HG03558 (cell line): ENCODE measurements at regions not wholly inside any gene's neighbourhood (a gene's known extent, or its start where the extent isn't known, plus 50 kb on each side); places are given as distances from the start of the nearest gene placed in this dataset.

Experiments used
- ATAC-seq: cut with Tn5 transposase; IDR thresholded peaks from one replicate; pipeline ENCODE4 v1.9.1; 2021; ENCODE audit warnings: moderate number of reproducible peaks; ENCODE audit not compliant: unreplicated experiment; ENCODE audit errors: extremely low read depth

DNA sequence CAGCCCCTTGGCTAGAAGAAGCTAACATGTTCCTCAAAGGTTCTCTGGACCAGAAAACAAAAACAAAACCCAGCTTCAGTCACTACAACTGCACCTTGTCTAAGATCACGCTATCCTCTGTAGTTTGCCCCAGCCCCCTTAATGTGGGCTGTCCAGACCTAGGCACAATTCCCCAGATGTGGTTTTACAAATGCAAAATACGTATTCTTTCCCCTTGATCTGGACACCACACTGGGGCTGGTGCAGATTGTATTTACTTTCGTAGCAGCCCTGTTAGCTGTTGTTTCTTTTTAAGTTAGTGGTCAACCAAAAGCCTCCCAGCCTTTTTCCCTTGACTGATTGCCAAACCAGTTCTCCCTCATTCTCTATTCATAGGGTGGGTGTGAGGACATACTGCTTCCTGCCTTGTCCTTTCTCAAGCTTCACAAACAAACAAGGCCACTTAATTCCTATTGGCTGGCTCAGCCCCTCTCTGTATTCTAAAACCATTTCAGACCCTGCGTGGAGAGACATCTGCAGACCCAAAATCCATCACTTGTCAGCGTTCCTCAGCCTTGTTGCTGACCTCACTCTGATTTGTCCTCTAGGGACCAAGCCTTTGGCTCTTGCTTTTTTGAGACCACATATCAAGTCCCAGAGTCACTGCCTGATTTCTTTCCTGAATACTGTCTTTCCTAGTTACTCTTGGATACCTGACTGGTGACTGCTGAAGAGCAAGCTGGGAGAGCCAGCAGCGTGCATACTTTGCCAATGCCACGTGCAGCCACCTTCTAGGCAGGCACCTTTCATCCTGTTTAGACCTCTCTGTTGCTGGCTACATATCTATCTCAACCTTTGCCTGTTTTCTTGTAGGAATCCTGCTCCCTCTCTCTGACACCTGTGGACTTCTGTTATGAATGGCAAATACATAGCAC is 96.4 kb upstream of the RAB3GAP2 start:
- no peak for ATAC-seq

DNA sequence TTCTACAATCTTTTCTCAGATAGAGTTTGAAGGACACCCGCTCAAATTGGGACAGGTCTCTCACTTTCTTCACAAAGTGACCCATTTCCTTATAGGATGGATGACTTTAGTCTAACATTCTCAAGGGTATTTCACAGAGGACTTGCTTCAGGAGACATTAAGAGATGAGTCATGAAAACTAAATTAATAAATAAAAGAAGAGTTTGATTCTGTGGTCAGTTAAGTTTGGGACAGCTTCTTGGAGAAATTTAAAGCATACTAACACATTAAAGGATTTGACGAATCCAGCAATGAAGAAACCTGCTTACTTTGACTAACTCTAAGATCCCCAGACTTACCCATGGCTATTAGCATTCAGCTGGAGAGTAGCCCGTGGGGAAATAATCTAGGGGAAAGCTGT is 95.6 kb upstream of the RAB3GAP2 start:
- ATAC-seq: no peak

DNA sequence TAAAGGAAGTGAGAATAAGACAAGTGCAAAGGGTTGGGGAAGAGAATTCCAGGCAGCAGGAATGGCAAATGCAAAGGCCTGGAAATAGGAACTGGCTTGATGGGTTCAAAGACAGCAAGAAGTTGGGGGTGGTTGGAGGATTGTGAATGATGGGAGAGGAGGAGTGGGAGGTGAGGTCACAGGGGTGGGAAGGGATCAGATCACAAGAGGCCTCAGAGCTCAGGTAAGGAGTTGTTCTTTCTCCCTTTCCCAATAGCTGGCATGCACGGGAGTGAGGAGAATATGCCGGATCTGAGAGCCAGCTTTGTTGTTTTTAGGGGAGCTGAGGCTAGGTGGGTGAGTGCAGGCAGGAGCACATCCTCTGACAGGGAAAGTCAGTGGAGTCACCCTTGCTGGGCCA is 94.0 kb upstream of the RAB3GAP2 start:
- no peak for ATAC-seq

DNA sequence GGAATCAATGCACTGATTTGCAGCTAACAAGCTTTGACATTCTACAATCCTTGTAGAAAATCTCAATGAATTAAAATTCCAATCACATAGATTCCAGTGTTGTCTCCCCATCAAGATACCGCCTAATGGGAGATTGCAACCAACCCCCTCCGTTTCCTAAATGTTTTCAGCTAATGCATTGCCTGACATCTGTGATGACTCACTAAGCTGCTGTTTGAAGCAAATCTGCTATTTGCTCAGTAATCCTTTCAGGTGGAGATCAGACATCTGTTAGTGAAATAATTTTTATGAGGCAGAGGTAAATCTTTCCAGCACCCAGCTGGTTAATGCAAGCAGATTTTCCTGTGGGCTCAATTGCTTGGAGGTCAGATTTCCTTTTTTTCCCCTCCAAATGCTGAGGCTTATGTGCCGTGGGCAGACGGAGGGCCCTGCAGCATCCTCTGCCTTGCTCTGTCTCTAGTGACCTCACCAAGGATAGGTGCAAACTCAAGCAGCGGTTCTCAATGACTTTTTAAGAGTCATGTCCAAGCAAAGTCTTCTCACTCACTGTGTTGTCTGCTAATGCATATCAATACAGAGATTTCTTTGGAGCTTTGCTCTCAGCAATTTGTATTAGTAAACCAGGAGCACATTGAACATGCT is 91.1 kb upstream of the RAB3GAP2 start:
- no peak for ATAC-seq

DNA sequence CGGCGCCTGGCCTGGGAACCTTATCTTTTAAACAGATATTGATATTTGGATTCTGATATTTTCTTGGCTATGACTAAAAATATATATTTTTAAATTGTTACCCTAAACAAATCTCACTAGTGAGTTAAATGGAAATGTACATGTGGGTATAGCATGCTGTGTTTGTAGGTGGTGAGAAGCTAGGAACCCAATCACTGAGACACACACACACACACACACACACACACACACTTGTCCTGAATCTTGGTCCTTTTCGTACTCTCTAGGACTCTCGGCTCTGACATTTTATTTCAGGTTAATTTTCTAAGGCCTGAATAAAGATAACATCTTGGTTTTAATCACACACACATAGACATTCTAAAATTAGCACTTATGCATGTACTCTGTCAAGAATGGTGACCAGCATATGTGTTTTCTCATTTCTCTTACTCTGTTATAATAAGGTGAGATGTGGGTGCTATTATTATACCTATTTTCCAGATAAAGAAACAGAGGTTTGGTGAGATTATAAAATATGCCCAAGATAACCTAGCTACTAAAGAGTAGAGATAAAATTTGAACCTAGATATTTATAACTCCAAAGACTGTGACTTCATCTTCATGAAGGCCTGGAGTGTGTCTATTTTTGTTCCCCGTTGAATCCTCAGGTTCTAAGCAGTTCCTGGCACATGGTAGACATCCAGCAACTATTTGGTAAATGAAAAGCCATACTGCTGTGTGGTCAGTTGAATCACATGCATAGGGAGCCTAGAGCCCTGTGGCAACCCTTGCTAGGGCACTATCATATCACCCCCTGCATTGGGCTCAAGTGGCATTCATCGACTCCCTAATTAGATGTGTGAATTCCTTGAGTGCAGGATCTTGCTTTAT is 85.0 kb upstream of the RAB3GAP2 start:
- ATAC-seq: no peak

DNA sequence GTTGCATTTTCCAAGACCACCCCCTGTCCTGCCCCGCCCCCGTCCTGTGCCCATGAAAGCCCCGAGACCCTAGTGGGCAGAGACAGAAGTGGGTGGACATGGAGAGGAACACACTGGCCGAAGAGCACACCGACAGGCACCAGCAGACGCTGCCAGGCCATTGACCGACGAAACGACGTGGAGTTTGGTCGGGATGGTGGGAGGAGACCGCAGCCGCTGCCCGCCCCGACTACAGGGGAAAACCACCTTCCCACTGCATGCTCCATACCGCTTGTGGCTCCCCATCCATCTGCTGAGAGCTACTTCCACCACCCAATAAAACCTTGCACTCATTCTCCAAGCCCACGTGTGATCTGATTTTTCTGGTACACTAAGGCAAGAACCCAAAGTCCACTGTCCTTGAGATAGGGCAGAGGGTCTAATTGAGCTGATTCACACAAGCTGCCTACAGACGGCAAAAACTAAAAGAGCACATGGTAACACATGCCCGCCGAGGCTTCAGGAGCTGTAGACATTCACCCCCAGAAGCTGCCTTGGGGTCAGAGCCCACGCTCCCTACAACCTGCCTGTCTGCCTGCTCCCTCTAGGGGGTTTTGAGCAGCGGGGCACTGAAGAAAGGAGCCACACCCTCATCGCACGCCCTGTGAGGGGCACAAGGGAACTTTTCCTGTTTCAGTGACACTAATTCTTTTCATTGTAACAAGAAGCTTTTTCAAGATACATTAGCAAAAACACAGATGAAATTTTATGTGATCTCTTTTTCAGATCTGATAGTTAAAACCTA is 81.2 kb upstream of the RAB3GAP2 start:
- ATAC-seq: no peak

DNA sequence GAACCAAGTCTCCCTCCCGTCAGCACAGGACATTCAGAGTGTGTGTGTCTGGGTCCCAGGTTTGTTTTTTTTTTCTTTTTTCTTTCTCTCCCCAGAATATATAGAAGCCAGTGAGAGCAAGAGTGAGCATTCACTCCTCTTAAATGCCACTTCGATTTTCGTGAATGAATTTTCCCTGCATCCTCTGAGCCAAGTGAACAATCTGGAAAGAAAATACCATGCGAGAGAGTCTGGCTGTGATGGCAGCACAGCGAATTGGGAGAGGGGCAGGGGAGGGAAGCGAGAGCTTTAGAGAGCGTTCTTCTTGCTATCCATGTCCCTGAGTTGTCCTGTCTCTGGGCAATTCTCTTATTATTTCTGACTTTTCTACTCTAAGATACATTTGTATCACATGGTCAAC is 76.0 kb upstream of the RAB3GAP2 start:
- no peak for ATAC-seq

DNA sequence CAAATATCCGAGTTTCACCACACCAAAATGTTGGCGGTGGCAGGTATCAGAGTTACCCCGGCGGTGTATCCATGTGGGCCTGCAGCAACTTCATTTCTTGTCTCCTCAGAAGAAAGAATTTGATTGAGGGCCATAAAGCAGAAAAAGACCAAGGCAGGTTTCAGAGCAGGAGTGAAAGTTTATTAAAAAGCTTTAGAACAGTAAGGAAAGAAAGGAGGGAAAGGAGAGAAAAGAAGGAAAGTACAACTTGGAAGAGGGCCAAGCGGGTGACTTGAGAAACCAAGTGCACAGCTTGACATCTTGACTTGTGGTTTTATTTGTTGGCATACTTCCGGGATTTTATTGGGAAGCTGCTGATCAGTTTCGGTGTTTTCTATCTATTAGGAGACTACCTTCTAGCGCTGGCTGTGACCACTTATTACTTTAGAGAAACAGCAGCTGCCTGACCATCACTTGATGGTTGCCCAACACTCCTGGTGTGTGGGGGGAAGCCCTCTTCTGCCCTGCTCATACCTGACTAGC is 75.5 kb upstream of the RAB3GAP2 start:
- no peak for ATAC-seq

DNA sequence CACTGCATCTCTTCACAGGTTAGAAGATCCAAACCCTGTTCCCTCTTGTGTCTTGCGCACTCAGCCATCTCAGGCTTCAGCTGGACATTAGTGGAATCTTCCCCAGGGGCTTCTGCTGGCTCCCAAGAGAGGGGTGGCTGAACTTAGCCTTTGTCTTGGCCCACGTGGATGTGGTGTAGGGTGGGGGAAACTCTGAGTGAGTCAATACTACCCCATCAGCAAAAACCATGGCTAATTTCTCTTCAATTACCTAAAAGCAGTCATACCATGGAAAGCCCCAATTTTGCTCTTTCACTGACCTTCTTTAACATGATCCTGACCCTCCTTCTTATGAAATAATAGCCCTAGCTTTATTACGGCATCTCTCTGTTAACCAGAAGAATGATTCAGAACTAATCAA is 72.5 kb upstream of the RAB3GAP2 start:
- ATAC-seq: no peak

DNA sequence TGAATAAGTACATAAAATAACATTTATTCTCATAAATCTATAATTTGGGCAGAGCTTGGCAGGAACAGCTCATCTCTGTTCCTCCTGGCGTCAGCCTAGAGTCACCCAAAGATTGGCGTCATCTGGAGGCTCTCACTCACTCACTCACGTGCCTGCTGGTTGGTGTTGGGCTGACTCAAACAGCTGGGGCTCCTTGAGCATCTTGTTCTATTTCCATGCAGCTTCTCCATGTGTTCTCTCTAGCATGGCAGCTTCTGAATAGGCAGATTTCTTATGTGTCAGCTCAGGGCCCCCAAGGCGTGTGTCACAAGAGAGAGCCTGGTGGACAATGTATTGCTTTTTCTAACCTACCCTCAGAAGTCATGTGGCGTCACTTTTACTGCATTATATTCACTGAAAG is 70.6 kb upstream of the RAB3GAP2 start:
- no peak for ATAC-seq

DNA sequence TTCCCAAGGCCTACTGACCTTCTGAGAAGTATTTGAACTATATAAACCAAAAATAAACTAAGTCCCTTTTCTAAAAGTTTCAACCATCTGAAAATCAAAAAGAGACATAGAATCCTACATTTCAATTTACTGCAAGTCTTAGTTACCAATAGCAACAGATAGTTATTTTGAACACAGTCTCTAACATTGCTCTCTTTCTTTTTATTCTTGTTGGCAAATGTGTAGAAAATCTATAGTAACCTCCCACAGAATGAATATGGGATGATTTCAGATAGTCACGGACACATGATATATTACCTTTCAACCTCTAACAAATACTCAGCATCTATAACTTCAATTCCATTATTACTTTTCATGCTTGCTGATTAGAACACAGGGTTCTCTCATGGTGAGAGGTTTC is 68.9 kb upstream of the RAB3GAP2 start:
- ATAC-seq: no peak

DNA sequence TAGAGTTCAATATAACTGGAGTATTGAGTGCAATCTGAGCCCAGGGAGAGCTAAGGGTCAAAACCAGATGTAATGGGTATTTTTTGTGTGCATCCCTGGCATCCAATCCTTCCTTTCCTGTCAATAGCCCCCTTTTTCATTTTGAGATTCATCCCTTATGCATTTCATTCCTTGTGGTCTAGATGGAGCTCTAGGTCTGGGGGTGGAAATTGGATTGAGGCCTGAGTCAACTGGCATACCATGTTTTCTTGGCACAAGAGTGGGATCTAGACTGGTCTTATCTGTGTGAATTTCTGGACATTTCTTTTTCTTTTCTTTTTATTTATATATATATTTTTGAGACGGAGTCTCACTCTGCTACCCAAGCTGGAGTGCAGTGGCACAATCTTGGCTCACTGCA is 67.3 kb upstream of the RAB3GAP2 start:
- ATAC-seq: no peak

DNA sequence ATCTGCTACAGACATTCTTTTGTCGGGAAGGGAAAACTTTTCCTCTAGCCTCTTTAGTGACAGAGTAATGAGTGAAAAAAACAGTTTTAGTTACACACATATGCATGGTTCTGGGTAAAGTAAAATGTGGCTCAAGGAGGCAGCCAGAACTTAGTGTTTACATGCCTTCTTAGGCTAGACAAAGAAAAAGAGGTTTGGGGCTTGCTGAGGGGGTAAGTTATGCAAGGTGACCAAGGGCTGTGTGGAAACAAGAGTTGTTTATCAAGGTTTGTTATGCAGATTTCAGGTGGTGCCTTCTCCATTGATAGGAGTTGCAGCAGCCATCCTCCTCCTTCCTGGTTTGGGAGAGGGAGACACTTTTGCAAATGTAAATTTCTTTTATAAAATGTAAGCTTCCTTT is 66.5 kb upstream of the RAB3GAP2 start:
- no peak for ATAC-seq

DNA sequence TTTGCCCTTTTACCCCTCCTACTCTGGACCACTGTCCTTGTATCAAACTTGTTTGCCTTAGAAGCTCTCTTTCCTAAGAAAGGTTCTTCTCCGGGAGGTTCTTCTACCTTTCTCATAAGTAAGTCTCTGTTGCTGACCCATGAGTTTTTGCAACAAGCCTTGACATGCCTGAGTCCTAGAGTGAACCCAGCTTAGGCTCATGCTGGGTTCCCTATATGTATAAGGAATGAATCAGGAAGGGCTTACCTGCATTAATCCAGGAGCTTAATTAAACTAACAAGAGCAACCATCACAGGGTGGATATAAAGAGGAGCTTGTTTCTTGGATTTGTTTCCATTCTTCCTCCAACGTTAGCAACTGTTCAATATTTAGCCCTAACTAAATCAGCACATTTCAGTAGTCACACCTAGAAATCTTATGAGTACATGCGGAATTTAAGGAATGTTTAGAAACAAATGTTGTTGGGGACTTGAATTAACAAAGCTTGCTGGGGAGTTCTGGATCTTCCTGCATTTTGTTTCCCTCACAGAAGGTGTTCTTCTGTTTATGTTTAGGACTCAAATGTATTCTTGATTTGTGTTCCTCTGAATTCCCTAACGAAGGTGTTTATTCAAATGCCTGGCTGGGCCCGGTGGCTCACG is 64.3 kb upstream of the RAB3GAP2 start:
- no peak for ATAC-seq

DNA sequence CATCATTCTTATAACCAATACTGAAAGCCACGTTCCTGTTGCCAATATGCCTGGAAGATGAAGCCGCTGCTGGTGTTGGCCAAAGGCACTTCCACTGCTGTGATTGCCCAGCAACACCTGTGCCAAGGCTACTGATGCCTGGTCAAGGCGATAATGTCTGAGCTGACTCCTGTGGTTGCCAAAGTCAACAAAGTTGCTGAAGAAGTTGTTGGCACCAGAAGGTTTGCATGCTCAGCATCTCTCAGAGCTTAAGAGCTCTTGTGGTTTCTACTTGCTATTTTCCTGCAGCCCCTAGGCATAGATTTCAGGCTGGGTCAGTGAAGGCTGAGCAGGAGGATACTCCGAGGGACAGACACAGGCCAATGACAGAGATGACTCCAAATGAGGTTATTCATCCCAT is 63.4 kb upstream of the RAB3GAP2 start:
- ATAC-seq: no peak

DNA sequence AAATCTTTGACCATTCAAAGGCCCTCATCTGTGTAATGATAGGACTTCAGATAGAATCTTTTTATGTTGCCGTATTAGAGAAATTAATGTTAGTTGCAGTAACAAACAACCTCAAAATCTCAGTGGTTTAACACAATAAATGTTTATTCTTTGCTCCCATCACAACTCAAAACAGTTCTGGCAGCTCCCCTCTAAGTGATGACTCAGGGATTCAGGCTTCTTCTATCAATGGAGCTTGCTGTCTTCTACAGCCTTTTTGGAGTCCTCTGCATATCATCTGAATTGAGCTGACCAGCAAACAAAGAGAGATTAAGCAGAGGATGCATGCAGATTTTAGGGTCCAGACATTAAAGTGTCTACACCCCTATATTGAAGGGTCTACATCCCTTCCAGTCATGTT is 59.1 kb upstream of the RAB3GAP2 start:
- no peak for ATAC-seq

DNA sequence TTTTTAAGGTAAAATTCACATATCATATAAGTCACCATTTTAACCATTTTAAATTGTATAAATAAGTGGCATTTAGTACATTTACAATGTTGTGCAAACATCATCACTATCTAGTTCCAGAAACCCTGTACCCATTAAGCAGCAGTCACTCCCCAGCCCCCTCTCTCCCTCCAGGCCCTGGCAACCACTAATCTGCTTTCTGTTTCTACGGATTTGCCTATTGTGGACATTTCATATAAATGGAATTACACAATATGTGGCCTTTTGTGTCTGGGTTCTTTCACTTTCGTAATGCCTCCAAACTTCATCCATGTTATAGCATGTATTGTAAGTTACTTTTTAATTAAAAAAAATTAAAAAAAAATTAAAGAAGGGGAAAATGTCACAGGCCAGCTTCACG is 58.0 kb upstream of the RAB3GAP2 start:
- no peak for ATAC-seq

DNA sequence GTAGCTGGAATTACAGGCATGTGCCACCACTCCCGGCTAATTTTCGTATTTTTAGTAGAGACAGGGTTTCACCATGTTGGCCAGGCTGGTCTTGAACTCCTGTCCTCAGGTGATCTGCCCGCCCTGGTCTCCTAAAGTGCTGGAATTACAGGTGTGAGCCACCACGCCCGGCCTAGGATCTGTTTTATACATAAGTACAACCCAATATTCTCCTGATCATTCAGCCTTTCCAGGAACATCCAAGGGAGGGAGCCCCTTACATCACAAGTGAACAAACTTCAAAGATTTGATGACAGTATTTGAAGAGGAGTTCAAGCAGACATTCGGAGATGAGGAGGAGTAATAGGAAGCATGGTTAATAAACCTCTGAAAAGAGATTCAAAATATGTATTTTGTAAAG is 54.9 kb upstream of the RAB3GAP2 start:
- no peak for ATAC-seq

DNA sequence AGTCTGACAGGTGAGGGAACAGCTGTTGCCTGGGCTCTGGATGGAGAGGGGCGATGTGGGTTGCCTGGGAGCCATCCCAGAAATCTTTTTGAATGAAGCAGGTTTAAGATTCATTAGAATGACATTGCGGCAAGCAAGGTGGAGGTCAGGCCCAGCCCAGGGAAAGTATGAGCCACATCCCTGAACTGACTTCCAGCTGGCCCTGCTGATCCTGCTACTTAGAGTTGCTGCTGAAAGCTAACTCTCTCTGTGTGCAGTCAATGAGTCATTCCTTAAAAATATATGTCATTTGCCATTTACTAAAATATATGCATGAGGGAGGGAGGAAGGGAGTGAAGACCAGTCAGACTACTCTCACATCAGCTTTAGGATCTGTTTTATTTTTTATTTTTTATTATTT is 54.3 kb upstream of the RAB3GAP2 start:
- no peak for ATAC-seq
